Kidney (tissue), 13 donors: ENCODE measurements at regions not wholly inside any gene's neighbourhood (a gene's known extent, or its start where the extent isn't known, plus 50 kb on each side); places are given as distances from the start of the nearest gene placed in this dataset.
A peak's percentile ranks its signal among the peaks of the same experiment; 100 is the strongest.

Experiments
- DNase-seq, 5 donors: peaks; one replicate each; pipeline ENCODE4 v3.0.0-alpha.2; 2013 to 2020
- FAIRE-seq: peaks from 2 replicates; lab custom pipeline; 2012; peaks lifted over from hg19 to GRCh38; lab: Jason Lieb, UNC
- H3K27ac ChIP-seq, 2 donors: one replicate each; pipeline ENCODE4 v1.7.0; 2013; ENCODE audit warnings: low read depth in 2 of 2, low read length in 2 of 2, inconsistent platforms in 1 of 2
- H3K27me3 ChIP-seq: one replicate; pipeline ENCODE4 v1.7.1; 2013; ENCODE audit warnings: low read length, inconsistent platforms; ENCODE audit not compliant: control insufficient read depth, insufficient read depth
- H3K36me3 ChIP-seq, 3 donors: one replicate each; pipeline versions ENCODE4 v1.7.0 to v1.7.1; 2013; ENCODE audit warnings: low read length in 3 of 3, control low read depth in 1 of 3, inconsistent platforms in 1 of 3; ENCODE audit not compliant: insufficient read depth in 3 of 3, control insufficient read depth in 2 of 3
- H3K4me1 ChIP-seq, 3 donors: one replicate each; pipeline versions ENCODE4 v1.7.0 to v1.7.1; 2013; ENCODE audit warnings: low read length in 3 of 3, inconsistent platforms in 1 of 3, low read depth in 1 of 3; ENCODE audit not compliant: control insufficient read depth in 2 of 3, insufficient read depth in 2 of 3
- H3K4me3 ChIP-seq, 3 donors: one replicate each; pipeline versions ENCODE4 v1.7.0 to v1.8.1; 2013; ENCODE audit warnings: low read length in 3 of 3, control low read depth in 1 of 3, inconsistent platforms in 1 of 3
- H3K9ac ChIP-seq, 3 donors: one replicate each; pipeline versions ENCODE4 v1.7.0 to v1.7.1; 2013; ENCODE audit warnings: low read length in 3 of 3, control low read depth in 1 of 3, inconsistent platforms in 1 of 3
- H3K9me3 ChIP-seq, 3 donors: one replicate each; pipeline versions ENCODE4 v1.7.0 to v1.7.1; 2013; ENCODE audit warnings: low read length in 3 of 3, control low read depth in 1 of 3, inconsistent platforms in 1 of 3; ENCODE audit not compliant: control insufficient read depth in 2 of 3, insufficient read depth in 1 of 3
- intact Hi-C: fragments of 100-400 bp; cut with DNase I; formaldehyde crosslinking; loops from one replicate; pipeline ENCODE4 v1.11.1; 2022
- TF ChIP-seq, protein P1 (sequence below): IDR thresholded peaks from 3 replicates; pipeline ENCODE4 v1.5.1; 2012; ENCODE audit warnings: mild to moderate bottlenecking, moderate library complexity, borderline replicate concordance; ENCODE audit not compliant: insufficient read depth; ENCODE audit errors: extremely low read depth
- donor health status: control.
- donor health status: control.
- donor health status: control.
- donor health status: control.
- donor health status: control.
- donor health status: DM: yes; HTN: yes; CAD: no.
- donor health status: Normal renal cell carcinoma (clear cell type).

GRCh38 chrX:67288156-67288555 lies 255.7 kb upstream of the AR start:
- no peaks in the 10 kb centered on the region for H3K4me1 ChIP-seq
- intact Hi-C loops = no loop called here
- DNase-seq (no peak), FAIRE-seq (no peak)
- no peaks in the 10 kb centered on the region for H3K36me3 ChIP-seq
- H3K4me3 ChIP-seq = no peak overlapping the region
- no peaks in the 10 kb centered on the region for H3K27me3 ChIP-seq
- TF ChIP-seq, protein P1, sequence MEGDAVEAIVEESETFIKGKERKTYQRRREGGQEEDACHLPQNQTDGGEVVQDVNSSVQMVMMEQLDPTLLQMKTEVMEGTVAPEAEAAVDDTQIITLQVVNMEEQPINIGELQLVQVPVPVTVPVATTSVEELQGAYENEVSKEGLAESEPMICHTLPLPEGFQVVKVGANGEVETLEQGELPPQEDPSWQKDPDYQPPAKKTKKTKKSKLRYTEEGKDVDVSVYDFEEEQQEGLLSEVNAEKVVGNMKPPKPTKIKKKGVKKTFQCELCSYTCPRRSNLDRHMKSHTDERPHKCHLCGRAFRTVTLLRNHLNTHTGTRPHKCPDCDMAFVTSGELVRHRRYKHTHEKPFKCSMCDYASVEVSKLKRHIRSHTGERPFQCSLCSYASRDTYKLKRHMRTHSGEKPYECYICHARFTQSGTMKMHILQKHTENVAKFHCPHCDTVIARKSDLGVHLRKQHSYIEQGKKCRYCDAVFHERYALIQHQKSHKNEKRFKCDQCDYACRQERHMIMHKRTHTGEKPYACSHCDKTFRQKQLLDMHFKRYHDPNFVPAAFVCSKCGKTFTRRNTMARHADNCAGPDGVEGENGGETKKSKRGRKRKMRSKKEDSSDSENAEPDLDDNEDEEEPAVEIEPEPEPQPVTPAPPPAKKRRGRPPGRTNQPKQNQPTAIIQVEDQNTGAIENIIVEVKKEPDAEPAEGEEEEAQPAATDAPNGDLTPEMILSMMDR = no peak
- H3K9me3 ChIP-seq = no peaks in the 10 kb centered on the region
- H3K27ac ChIP-seq = no peak overlapping the region
- no peak overlapping the region for H3K9ac ChIP-seq

DNA sequence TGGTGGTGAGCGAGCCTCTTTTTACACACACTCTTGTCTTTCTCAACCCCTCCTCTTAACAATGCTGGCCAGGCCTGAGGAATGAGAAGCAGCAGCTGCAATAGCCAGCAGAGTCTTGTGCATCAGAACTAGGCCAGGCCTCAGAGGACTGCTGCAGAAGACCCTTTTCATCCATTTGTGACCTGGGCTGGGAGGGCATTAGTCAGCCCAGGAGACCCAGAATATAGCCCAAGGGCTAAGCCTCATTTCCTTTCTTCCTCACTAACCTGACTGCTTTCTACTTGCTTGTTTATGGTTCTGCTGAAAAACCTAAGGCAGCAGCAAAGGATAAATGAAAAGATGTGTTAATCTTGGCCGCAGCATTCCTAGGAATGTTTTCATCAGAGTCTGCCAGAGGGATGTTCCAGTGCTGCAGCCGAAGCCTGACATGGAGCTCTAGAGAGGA lies 254.7 kb upstream of the AR start:
- H3K27ac ChIP-seq = no peak overlapping the region
- DNase-seq = peak in 2 of 5 donors; percentile 0 to 33

GRCh38 chrX:67290489-67291220 lies 253.2 kb upstream of the AR start:
- intact Hi-C loops = no loop called here
- Histone ChIP-seq H3K36me3 (no peaks in the 10 kb centered on the region), H3K27ac (no peak overlapping the region), H3K9ac (no peak overlapping the region), H3K27me3 (no peaks in the 10 kb centered on the region), H3K4me3 (no peak overlapping the region), H3K9me3 (no peaks in the 10 kb centered on the region), H3K4me1 (no peaks in the 10 kb centered on the region)
- TF ChIP-seq, protein P1 = no peak
- FAIRE-seq = no peak
- no peak for DNase-seq

More for the DNA sequence above, 254.7 kb upstream of the AR start:
- no peak overlapping the region for H3K9ac ChIP-seq
- no peaks in the 10 kb centered on the region for H3K4me1 ChIP-seq
- no peaks in the 10 kb centered on the region for H3K36me3 ChIP-seq
- H3K27me3 ChIP-seq = no peaks in the 10 kb centered on the region
- no peak overlapping the region for H3K4me3 ChIP-seq
- intact Hi-C loops = no loop called here
- no peaks in the 10 kb centered on the region for H3K9me3 ChIP-seq
- no peak for FAIRE-seq
- TF ChIP-seq, protein P1 = no peak
